ENCODE measurements at regions not wholly inside any gene's neighbourhood (a gene's known extent, or its start where the extent isn't known, plus 50 kb on each side); places are given as distances from the start of the nearest gene placed in this dataset.

GRCh38 chrX:10310511-10310910 is 153.7 kb downstream of the CLCN4 start:
- Histone ChIP-seq H3K27ac (ENCODE audit: low read depth, low read length) (no peak overlapping the region), H3K4me2 (ENCODE audit: low read length) (no peak overlapping the region), H3K9me3 (ENCODE audit: control insufficient read depth in 1 of 2, insufficient read depth in 1 of 2, low read depth in 1 of 2, low read length in 2 of 2) (no peaks in the 10 kb centered on the region), H3K27me3 (ENCODE audit: insufficient read depth, low read length) (no peaks in the 10 kb centered on the region), H3K9ac (ENCODE audit: low read length) (no peak overlapping the region), H2AFZ (ENCODE audit: low read depth, low read length, poor library complexity, severe bottlenecking) (no peak overlapping the region), H3K4me3 (replicated peaks in 1 of 2; ENCODE audit: low read depth in 1 of 2, low read length in 2 of 2) (no peak overlapping the region), H3K9me2 (ENCODE audit: insufficient read depth) (no peaks in the 10 kb centered on the region), H3K79me2 (ENCODE audit: insufficient read depth, low read length) (no peaks in the 10 kb centered on the region), H4K20me1 (ENCODE audit: insufficient read depth) (no peaks in the 10 kb centered on the region), H3K36me3 (ENCODE audit: control insufficient read depth in 1 of 2, insufficient read depth in 2 of 2, low read length in 2 of 2) (no peaks in the 10 kb centered on the region), H3K4me1 (ENCODE audit: control insufficient read depth in 1 of 2, insufficient read depth in 2 of 2, low read length in 2 of 2) (no peaks in the 10 kb centered on the region)
- intact Hi-C loops (cut with micrococcal nuclease): no loop called here
- no peak for ATAC-seq
- no peak for DNase-seq (ENCODE audit: low read depth, low spot score)
- no TSS peak for BruUV-seq (replicated peaks)
- TF ChIP-seq POLR2AphosphoS5 (IDR thresholded peaks at IDR 0.05; ENCODE audit: low read depth, low read length) (no peak), CEBPB (IDR thresholded peaks at IDR 0.05; ENCODE audit: low read depth) (no peak), ZNF274 (IDR thresholded peaks at IDR 0.05; ENCODE audit: low read depth, low read length) (no peak), EZH2 (IDR thresholded peaks at IDR 0.05) (no peak), EGR1 (IDR thresholded peaks at IDR 0.05; ENCODE audit: low read depth) (no peak), FOSL1 (IDR thresholded peaks at IDR 0.05; ENCODE audit: low read depth) (no peak)
- TF ChIP-seq, protein P1, sequence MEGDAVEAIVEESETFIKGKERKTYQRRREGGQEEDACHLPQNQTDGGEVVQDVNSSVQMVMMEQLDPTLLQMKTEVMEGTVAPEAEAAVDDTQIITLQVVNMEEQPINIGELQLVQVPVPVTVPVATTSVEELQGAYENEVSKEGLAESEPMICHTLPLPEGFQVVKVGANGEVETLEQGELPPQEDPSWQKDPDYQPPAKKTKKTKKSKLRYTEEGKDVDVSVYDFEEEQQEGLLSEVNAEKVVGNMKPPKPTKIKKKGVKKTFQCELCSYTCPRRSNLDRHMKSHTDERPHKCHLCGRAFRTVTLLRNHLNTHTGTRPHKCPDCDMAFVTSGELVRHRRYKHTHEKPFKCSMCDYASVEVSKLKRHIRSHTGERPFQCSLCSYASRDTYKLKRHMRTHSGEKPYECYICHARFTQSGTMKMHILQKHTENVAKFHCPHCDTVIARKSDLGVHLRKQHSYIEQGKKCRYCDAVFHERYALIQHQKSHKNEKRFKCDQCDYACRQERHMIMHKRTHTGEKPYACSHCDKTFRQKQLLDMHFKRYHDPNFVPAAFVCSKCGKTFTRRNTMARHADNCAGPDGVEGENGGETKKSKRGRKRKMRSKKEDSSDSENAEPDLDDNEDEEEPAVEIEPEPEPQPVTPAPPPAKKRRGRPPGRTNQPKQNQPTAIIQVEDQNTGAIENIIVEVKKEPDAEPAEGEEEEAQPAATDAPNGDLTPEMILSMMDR (IDR thresholded peaks at IDR 0.05 in 2 of 3, conservative IDR thresholded peaks at IDR 0.05 in 1 of 3; ENCODE audit: borderline replicate concordance in 1 of 3, insufficient read depth in 1 of 3, low read depth in 2 of 3, low read length in 2 of 3): no peak
- TF ChIP-seq, protein P2, sequence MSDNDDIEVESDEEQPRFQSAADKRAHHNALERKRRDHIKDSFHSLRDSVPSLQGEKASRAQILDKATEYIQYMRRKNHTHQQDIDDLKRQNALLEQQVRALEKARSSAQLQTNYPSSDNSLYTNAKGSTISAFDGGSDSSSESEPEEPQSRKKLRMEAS (IDR thresholded peaks at IDR 0.05): no peak
- ChIA-PET RAD21 (ENCODE audit: low non-redundant PET in 1 of 2, low total read pairs in 2 of 2, uncharacterized antibody in 2 of 2, unreplicated experiment in 2 of 2) (no interaction called here), CTCF (no interaction called here), POLR2A (no interaction called here)

DNA sequence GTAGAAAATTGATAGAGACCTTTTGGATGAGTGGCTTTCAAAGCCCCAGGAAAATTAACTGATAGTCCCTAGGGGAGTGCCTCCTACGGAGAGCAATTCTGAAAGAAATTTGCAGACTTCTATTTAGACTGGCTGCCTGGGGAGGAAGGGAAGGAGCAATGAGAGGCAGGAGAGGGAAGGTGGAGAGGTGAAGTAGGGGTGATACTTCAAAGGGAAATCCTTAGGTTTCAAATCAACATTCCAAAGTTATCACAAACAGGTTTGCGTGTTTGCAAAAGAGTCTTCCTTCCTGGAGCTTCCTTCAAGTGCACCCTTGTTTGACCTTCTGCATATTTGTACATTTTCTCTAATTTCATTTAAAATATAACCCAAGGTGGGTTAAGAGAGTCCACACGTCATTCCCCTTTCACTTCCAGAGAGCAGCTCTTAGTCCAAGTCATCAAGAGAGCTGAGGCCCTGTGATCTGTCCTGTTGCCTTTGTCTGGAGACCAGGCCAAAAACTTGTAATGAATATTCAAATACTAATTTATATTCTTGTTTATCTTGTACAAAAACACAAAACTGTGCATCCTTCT is 157.8 kb downstream of the CLCN4 start:
- no peaks in the 10 kb centered on the region for H3K9me2 ChIP-seq (ENCODE audit: insufficient read depth)
- H3K27ac ChIP-seq (ENCODE audit: low read depth, low read length): no peak overlapping the region
- no peaks in the 10 kb centered on the region for H4K20me1 ChIP-seq (ENCODE audit: insufficient read depth)
- no peak overlapping the region for H3K9ac ChIP-seq (ENCODE audit: low read length)
- no peaks in the 10 kb centered on the region for H3K4me1 ChIP-seq (ENCODE audit: control insufficient read depth in 1 of 2, insufficient read depth in 2 of 2, low read length in 2 of 2)
- intact Hi-C loops (cut with micrococcal nuclease): no loop called here
- no peak for DNase-seq (ENCODE audit: low read depth, low spot score)
- H3K36me3 ChIP-seq (ENCODE audit: control insufficient read depth in 1 of 2, insufficient read depth in 2 of 2, low read length in 2 of 2): no peaks in the 10 kb centered on the region
- no peaks in the 10 kb centered on the region for H3K9me3 ChIP-seq (ENCODE audit: control insufficient read depth in 1 of 2, insufficient read depth in 1 of 2, low read depth in 1 of 2, low read length in 2 of 2)
- ChIA-PET CTCF (no interaction called here), RAD21 (ENCODE audit: low non-redundant PET in 1 of 2, low total read pairs in 2 of 2, uncharacterized antibody in 2 of 2, unreplicated experiment in 2 of 2) (no interaction called here), POLR2A (no interaction called here)
- BruUV-seq (replicated peaks): no TSS peak
- TF ChIP-seq EZH2 (IDR thresholded peaks at IDR 0.05) (no peak), YY1 (IDR thresholded peaks at IDR 0.05; ENCODE audit: extremely low read depth, insufficient replicate concordance, low read depth, low read length) (no peak), ZFX (IDR thresholded peaks at IDR 0.05) (no peak), CBX3 (IDR thresholded peaks at IDR 0.05; ENCODE audit: low read depth) (no peak), TCF7L2 (IDR thresholded peaks at IDR 0.05; ENCODE audit: borderline replicate concordance, extremely low read depth, insufficient read depth, insufficient read length) (no peak), SRF (IDR thresholded peaks at IDR 0.05; ENCODE audit: low read depth) (no peak), ZNF274 (IDR thresholded peaks at IDR 0.05; ENCODE audit: low read depth, low read length) (no peak), SIN3A (IDR thresholded peaks at IDR 0.05; ENCODE audit: low read depth) (no peak)
- TF ChIP-seq, protein P2 (IDR thresholded peaks at IDR 0.05): no peak
- TF ChIP-seq, protein P1 (IDR thresholded peaks at IDR 0.05 in 2 of 3, conservative IDR thresholded peaks at IDR 0.05 in 1 of 3; ENCODE audit: borderline replicate concordance in 1 of 3, insufficient read depth in 1 of 3, low read depth in 2 of 3, low read length in 2 of 3): no peak
- H2AFZ ChIP-seq (ENCODE audit: low read depth, low read length, poor library complexity, severe bottlenecking): no peak overlapping the region
- ATAC-seq: no peak
- no peaks in the 10 kb centered on the region for H3K27me3 ChIP-seq (ENCODE audit: insufficient read depth, low read length)
- no peaks in the 10 kb centered on the region for H3K79me2 ChIP-seq (ENCODE audit: insufficient read depth, low read length)
- H3K4me2 ChIP-seq (ENCODE audit: low read length): no peak overlapping the region
- no peak overlapping the region for H3K4me3 ChIP-seq (replicated peaks in 1 of 2; ENCODE audit: low read depth in 1 of 2, low read length in 2 of 2)

All from HCT116 (cell line).